Amygdala (tissue), 56 donors: ENCODE measurements at regions not wholly inside any gene's neighbourhood (a gene's known extent, or its start where the extent isn't known, plus 50 kb on each side); places are given as distances from the start of the nearest gene placed in this dataset.

Experiments
- DNase-seq, 56 donors: peaks; one replicate each; lab custom pipeline; 2025; lab: John Stamatoyannopoulos, UW

- no peak for DNase-seq
Observed at GRCh38 chr18:47427072-47427471, 175.6 kb upstream of the SKOR2 start.

- DNase-seq: no peak
Observed at GRCh38 chr18:47425365-47425764, 173.9 kb upstream of the SKOR2 start.

GRCh38 chr18:47422524-47422923, 171.1 kb upstream of the SKOR2 start:
- DNase-seq: no peak

GRCh38 chr18:47420130-47420529, 168.7 kb upstream of the SKOR2 start:
- no peak for DNase-seq

GRCh38 chr18:47418746-47419145, 167.3 kb upstream of the SKOR2 start:
- no peak for DNase-seq

- no peak for DNase-seq
Observed at GRCh38 chr18:47417807-47418206, 166.3 kb upstream of the SKOR2 start.

- no peak for DNase-seq
Observed at GRCh38 chr18:47415881-47416280, 164.4 kb upstream of the SKOR2 start.

GRCh38 chr18:47413327-47413726, 161.9 kb upstream of the SKOR2 start:
- DNase-seq: no peak

GRCh38 chr18:47412924-47413323, 161.5 kb upstream of the SKOR2 start:
- no peak for DNase-seq

GRCh38 chr18:47411159-47411558, 159.7 kb upstream of the SKOR2 start:
- no peak for DNase-seq

- DNase-seq: no peak
Observed at GRCh38 chr18:47410139-47410538, 158.7 kb upstream of the SKOR2 start.

GRCh38 chr18:47409519-47409918, 158.1 kb upstream of the SKOR2 start:
- DNase-seq: no peak

- DNase-seq: no peak
Observed at GRCh38 chr18:47407736-47408135, 156.3 kb upstream of the SKOR2 start.

- no peak for DNase-seq
Observed at GRCh38 chr18:47404845-47405244, 153.4 kb upstream of the SKOR2 start.

- no peak for DNase-seq
Observed at GRCh38 chr18:47403949-47404348, 152.5 kb upstream of the SKOR2 start.

- DNase-seq: no peak
Observed at GRCh38 chr18:47403317-47403716, 151.9 kb upstream of the SKOR2 start.

GRCh38 chr18:47399475-47399874, 148.0 kb upstream of the SKOR2 start:
- no peak for DNase-seq

GRCh38 chr18:47397671-47398319, 146.3 kb upstream of the SKOR2 start:
- no peak for DNase-seq

GRCh38 chr18:47391665-47392064, 140.2 kb upstream of the SKOR2 start:
- no peak for DNase-seq

- DNase-seq: no peak
Observed at GRCh38 chr18:47390410-47391024, 139.1 kb upstream of the SKOR2 start.

- DNase-seq: no peak
Observed at GRCh38 chr18:47389210-47389609, 137.8 kb upstream of the SKOR2 start.

GRCh38 chr18:47387864-47388263, 136.4 kb upstream of the SKOR2 start:
- no peak for DNase-seq

GRCh38 chr18:47383729-47384128, 132.3 kb upstream of the SKOR2 start:
- no peak for DNase-seq
